ENCODE measurements at regions not wholly inside any gene's neighbourhood (a gene's known extent, or its start where the extent isn't known, plus 50 kb on each side); places are given as distances from the start of the nearest gene placed in this dataset.

- DNase-seq, result no peak
- H2BK20ac ChIP-seq (ENCODE audit: low read depth, low read length, poor library complexity, severe bottlenecking), result no peak overlapping the region
- H4K8ac ChIP-seq (replicated peaks; ENCODE audit: insufficient read length, low read depth, low read length), result no peak overlapping the region
- no peaks in the 10 kb centered on the region for H3K27me3 Mint-ChIP-seq (ENCODE audit: low read depth)
- H3K14ac ChIP-seq (ENCODE audit: insufficient read depth, low read length), result no peak overlapping the region
- no peak overlapping the region for H2AK5ac ChIP-seq (ENCODE audit: insufficient read length, low read length)
- H3K79me1 ChIP-seq (ENCODE audit: insufficient read depth, low read depth, low read length, poor library complexity, severe bottlenecking), result no peaks in the 10 kb centered on the region
- peaks cover 2 to 4% (median 2%) of the 10 kb centered on the region in 3 experiments; a peak in 3 of 7 replicates for H3K36me3 Mint-ChIP-seq (ENCODE audit: insufficient read depth in 1 of 3, low read depth in 3 of 3)
- no peak overlapping the region for H3K27ac ChIP-seq (ENCODE audit: insufficient read length, low read depth, low read length)
- no CpG with 5 or more reads among the region's 1 CpG for WGBS (ENCODE audit: extremely low coverage, insufficient read length, low lambda C conversion rate)
- no peak overlapping the region for H3K9ac ChIP-seq (ENCODE audit: extremely low read depth, insufficient read length, low read length)
- no peak overlapping the region for H3K4me3 Mint-ChIP-seq
- H3K4ac ChIP-seq (ENCODE audit: low read depth, low read length), result no peak overlapping the region
- H3K23me2 ChIP-seq (ENCODE audit: insufficient read length, low read depth, low read length, poor library complexity, severe bottlenecking), result no peaks in the 10 kb centered on the region
- H4K5ac ChIP-seq (ENCODE audit: insufficient read length, low read depth, low read length), result no peak overlapping the region
- H3K18ac ChIP-seq (ENCODE audit: insufficient read length, low read depth, low read length), result no peak overlapping the region
- no peaks in the 10 kb centered on the region for H3K4me1 ChIP-seq (ENCODE audit: insufficient read depth, low read length)
- no peak overlapping the region for H3K23ac ChIP-seq (ENCODE audit: insufficient read length, low read depth, low read length)
- TF ChIP-seq CTCF (conservative IDR thresholded peaks at IDR 0.05), result no peak
- H2BK15ac ChIP-seq (ENCODE audit: low read depth, low read length), result no peak overlapping the region
- H3K27me3 ChIP-seq (ENCODE audit: insufficient read depth, low read length), result no peaks in the 10 kb centered on the region
- H2BK12ac ChIP-seq (ENCODE audit: insufficient read length, low read depth, low read length), result no peak overlapping the region
- H3K4me2 ChIP-seq (ENCODE audit: insufficient read depth, insufficient read length, low read length), result no peak overlapping the region
- no peak overlapping the region for H2BK120ac ChIP-seq (ENCODE audit: low read depth, low read length, poor library complexity, severe bottlenecking)
- no peak overlapping the region for H2AFZ ChIP-seq (ENCODE audit: low read length)
- H3K9me3 Mint-ChIP-seq, result peaks cover 0 to 4% of the 10 kb centered on the region in 2 experiments
- H3K27ac Mint-ChIP-seq, result no peak overlapping the region
- H4K91ac ChIP-seq (ENCODE audit: insufficient read length, low read depth, low read length), result no peak overlapping the region
- H3K4me1 Mint-ChIP-seq, result no peaks in the 10 kb centered on the region
- no peaks in the 10 kb centered on the region for H3K79me2 ChIP-seq (ENCODE audit: insufficient read depth, low read length)
- H3K9me3 ChIP-seq (ENCODE audit: control insufficient read depth, low read depth, low read length), result no peaks in the 10 kb centered on the region
- H2BK5ac ChIP-seq (ENCODE audit: insufficient read length, low read length), result no peak overlapping the region
- no peak overlapping the region for H3K56ac ChIP-seq (ENCODE audit: insufficient read length, low read depth, low read length)
- H3T11ph ChIP-seq (ENCODE audit: low read length), result no peak overlapping the region
- H4K20me1 ChIP-seq (ENCODE audit: control insufficient read depth, insufficient read depth, insufficient read length), result no peaks in the 10 kb centered on the region
Measured at GRCh38 chr2:107308835-107309234, 422.9 kb upstream of the ST6GAL2 start.

All from H9 (cell line).